Uterus (tissue), 2 donors: ENCODE measurements at regions not wholly inside any gene's neighbourhood (a gene's known extent, or its start where the extent isn't known, plus 50 kb on each side); places are given as distances from the start of the nearest gene placed in this dataset.

Experiments used
- CTCF ChIP-seq, 4 experiments: fragments of 200-600 bp in 2 of 4; fragments of 450-650 bp in 2 of 4; sonication (generic) in 2 of 4; IDR thresholded peaks; one replicate each; pipeline ENCODE4 v1.5.1; 2016 to 2019; ENCODE audit warnings: antibody characterized with exemption in 4 of 4, mild to moderate bottlenecking in 2 of 4, moderate library complexity in 1 of 4
- POLR2A ChIP-seq, 2 donors: fragments of 450-650 bp; IDR thresholded peaks; one replicate each; pipeline ENCODE4 v1.6.1; 2016; ENCODE audit warnings: antibody characterized with exemption in 2 of 2, mild to moderate bottlenecking in 1 of 2, moderate library complexity in 1 of 2

- TF ChIP-seq CTCF (IDR thresholded peaks at IDR 0.05) (no peak), POLR2A (IDR thresholded peaks at IDR 0.05) (no peak)
Measured at GRCh38 chr9:32253731-32254130, 130.7 kb upstream of the ACO1 start.
